Motor neuron (in vitro differentiated cells): ENCODE measurements at regions not wholly inside any gene's neighbourhood (a gene's known extent, or its start where the extent isn't known, plus 50 kb on each side); places are given as distances from the start of the nearest gene placed in this dataset.
"Not testable (repeated sequence)": the region's sequence is repeated elsewhere in the genome, so short reads cannot be mapped to it uniquely, and the experiment has no call there.

Experiments
- ATAC-seq, 8 experiments: fragments of 200-7000 bp; cut with Tn5 transposase; replicated peaks in 6 of 8; 2 replicates each; pipeline ENCODE4 v1.8.0; 2021; ENCODE audit warnings: mild to moderate bottlenecking in 8 of 8, moderate library complexity in 8 of 8
- H3K27ac ChIP-seq, 2 donors: fragments of 250-450 bp; sonication (Bioruptor Pico); 2 replicates each; pipeline ENCODE4 v1.9.0; 2021; ENCODE audit warnings: antibody characterized with exemption in 2 of 2, mild to moderate bottlenecking in 2 of 2, moderate library complexity in 1 of 2
- H3K4me1 ChIP-seq, 2 donors: fragments of 250-450 bp; sonication (Bioruptor Pico); replicated peaks in 1 of 2; 2 replicates each; pipeline ENCODE4 v1.6.1; 2021; ENCODE audit warnings: antibody characterized with exemption in 2 of 2, mild to moderate bottlenecking in 2 of 2, moderate library complexity in 1 of 2
- H3K4me3 ChIP-seq, 5 donors: fragments of 250-450 bp; sonication (Bioruptor Pico); 2 replicates each; pipeline ENCODE4 v1.9.0; 2021; ENCODE audit warnings: antibody characterized with exemption in 5 of 5, mild to moderate bottlenecking in 5 of 5, moderate library complexity in 4 of 5
- WGBS, 10 experiments: fragments of 450-650 bp; shearing (Covaris generic); methylation state at CpG; one replicate each; pipeline ENCODE4 v1.0.0; 2022; 5-methylcytosine and 5-hydroxymethylcytosine counted together
- in situ Hi-C, 9 experiments: fragments of 400-800 bp; cut with MboI; loops; one replicate each; pipeline ENCODE4 v1.15.0; 2021; ENCODE audit warnings: low sequenced_read_pairs in 9 of 9, low pct_unique_long_range_greater_than_20kb in 2 of 9; ENCODE audit not compliant: unreplicated experiment in 9 of 9

DNA sequence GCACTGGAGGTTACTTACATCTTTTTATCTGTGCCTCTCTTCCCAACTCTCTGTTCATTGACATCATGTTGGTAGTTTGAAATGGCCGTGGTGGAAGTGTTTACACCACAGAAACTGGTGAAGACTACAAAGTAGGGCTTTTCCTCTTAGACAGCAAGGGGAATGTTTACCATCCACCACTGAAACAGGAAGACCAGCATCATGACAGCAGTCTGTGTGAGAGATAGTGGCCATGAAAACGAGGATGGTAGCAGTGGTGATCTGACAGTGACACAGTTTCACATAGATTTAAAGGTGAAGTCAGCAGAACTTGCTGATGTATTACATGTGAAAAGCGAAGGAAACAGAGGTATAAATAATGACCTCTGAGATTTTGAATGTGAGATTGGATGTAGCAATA is 115.7 kb downstream of the CCDC71L start:
- Histone ChIP-seq H3K4me3 (no peak overlapping the region), H3K4me1 (peaks cover 2 to 6% of the 10 kb centered on the region in 2 donors), H3K27ac (no peak overlapping the region)
- WGBS, 10 experiments: 20 to 100% (median 74%) methylated on average over 1 to 3 of the region's 3 CpGs; no CpG with 5 or more reads in 2 of the 10 experiments
- in situ Hi-C loops: no loop called here
- no peak for ATAC-seq

DNA sequence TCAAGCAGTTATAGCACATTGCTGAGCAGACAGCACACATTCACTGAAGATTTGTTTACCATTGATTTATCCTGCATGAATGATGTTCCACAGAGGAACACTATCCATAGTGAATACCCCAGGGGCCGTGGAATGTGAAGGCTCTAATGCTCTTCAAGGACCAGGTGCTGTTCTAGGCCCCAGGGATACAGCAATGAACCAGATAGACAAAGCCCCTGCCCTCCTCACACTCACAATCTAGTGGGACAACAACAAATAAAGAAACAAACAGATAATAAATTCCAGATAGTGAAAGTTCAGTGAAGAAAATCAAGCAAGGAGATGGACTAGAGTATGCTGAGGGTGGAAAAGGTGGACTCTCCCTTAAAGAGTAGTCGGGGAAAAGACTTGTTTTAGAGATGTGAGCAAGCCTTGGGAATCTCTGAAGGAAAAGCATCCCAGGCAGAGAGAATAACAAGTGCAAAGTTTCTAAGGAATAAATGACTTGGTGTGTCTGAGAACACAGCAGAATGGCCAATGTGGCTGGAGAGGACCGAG is 117.7 kb downstream of the CCDC71L start:
- no peak overlapping the region for H3K27ac ChIP-seq
- in situ Hi-C loops: no loop called here
- ATAC-seq: peak in 2 of 8 experiments; percentile 26 to 48
- peaks cover 2 to 6% of the 10 kb centered on the region in 2 donors for H3K4me1 ChIP-seq
- WGBS, 10 experiments: 25 to 100% (median 78%) methylated on average over 1 to 3 of the region's 3 CpGs; no CpG with 5 or more reads in 3 of the 10 experiments
- H3K4me3 ChIP-seq: no peak overlapping the region

DNA sequence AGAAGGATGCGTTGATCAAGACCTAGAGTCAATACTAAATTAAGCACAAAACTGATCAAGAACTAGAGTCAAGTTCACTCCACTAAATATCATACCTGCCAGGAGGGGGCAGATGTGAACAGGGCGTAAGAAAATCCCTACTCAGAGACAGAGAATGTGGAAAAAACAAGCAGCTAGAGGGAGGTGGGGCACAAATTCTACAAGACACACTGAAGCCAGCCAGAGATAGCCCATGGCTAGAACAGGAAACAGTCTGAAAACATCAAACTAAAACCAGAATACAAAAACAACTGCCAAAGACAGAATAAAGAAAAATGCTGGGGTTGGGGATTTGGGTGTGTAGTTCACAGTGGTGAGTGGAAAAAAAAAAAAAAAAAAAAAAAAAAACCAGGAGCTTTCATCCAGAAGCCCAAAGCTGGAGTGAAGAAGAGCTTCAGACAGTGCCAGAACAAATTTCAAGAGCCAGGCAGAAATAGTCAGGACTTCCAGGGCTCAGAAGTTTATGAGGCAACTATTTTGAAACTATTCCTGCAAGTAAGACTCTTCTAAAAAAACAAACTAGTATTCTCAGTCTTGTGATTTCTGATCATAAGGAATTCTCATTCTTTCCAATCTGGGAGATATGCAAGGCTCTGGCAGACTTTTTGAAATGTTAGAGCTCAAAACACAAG is 118.3 kb downstream of the CCDC71L start:
- H3K27ac ChIP-seq: no peak overlapping the region
- 0 to 65% (median 57%) methylated on average over 1 to 2 of the region's 2 CpGs; no CpG with 5 or more reads in 1 of the 10 experiments for WGBS, 10 experiments
- in situ Hi-C loops: no loop called here
- H3K4me3 ChIP-seq: no peak overlapping the region
- peak in 5 of 8 experiments; percentile 44 to 98 (median 93) for ATAC-seq
- peaks cover 2 to 6% of the 10 kb centered on the region in 2 donors for H3K4me1 ChIP-seq

DNA sequence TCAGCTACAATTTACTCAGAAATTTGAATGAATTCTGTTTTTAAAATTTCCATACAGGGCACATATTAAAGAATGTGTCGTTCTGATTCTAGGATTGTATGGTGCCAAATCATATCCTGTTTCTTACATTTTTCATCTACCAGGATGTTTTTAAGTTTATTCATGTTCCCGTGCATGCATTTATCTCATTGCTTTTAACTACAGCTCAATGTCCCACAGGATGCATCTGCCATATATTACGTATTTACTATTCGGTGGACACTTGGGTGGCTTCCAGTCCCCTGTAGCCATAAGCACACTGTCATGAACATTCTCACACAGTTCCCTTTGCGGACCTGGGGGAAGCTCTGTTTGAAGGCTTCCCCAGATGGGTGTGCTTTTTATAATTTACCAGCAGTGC is 122.3 kb downstream of the CCDC71L start:
- Histone ChIP-seq H3K27ac (no peak overlapping the region), H3K4me1 (peaks cover 6 to 20% of the 10 kb centered on the region in 2 donors), H3K4me3 (no peak overlapping the region)
- WGBS, 10 experiments: 29 to 91% (median 59%) methylated on average over 1 to 5 of the region's 5 CpGs; no CpG with 5 or more reads in 2 of the 10 experiments
- no peak for ATAC-seq
- in situ Hi-C loops: no loop called here

DNA sequence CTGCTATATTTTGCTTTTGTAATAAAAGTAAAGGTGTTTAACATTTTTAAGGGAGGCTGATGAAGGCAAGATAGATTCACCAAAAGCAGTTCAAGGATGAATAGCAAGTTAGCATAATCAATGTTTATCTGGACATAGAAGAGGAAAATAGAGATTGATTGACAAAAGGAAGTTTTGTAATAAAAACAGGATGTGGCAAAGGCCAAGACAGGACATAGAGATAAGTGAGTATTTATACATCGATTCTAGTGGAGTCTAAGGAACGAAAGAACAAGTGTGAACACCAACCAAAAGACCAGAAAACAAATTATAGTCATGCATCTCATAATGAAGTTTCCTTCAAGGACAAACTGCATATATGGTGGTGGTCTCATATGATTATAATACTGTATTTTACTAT is 123.8 kb downstream of the CCDC71L start:
- Histone ChIP-seq H3K4me3 (no peak overlapping the region), H3K4me1 (peaks cover 6 to 20% of the 10 kb centered on the region in 2 donors), H3K27ac (no peak overlapping the region)
- ATAC-seq: no peak
- in situ Hi-C loops: no loop called here
- WGBS, 10 experiments: 65 to 100% (median 85%) methylated on average over 2 of the region's 2 CpGs

DNA sequence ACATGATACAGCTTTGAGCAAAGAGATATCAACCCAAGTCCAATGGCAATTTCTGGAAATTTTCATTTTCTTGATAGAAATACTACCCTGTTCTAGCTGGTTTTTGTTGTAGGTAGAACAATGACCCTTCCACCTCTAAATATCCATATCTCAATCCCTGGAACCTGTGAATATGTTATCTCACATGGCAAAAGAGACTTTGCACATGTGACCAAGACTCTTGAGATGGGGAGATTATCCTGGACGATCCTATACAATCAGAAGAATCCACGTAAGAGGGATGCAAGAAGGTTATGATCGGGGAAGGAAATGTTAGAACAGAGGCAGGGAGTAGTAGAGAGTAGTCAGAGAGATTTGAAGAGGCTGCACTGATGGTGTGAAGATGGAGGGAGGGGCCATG is 124.9 kb downstream of the CCDC71L start:
- in situ Hi-C loops: no loop called here
- Histone ChIP-seq H3K4me1 (peaks cover 0 to 18% of the 10 kb centered on the region in 2 donors), H3K4me3 (no peak overlapping the region), H3K27ac (no peak overlapping the region)
- no peak for ATAC-seq
- WGBS, 10 experiments: 43 to 100% (median 92%) methylated on average over 1 to 3 of the region's 3 CpGs; no CpG with 5 or more reads in 2 of the 10 experiments

DNA sequence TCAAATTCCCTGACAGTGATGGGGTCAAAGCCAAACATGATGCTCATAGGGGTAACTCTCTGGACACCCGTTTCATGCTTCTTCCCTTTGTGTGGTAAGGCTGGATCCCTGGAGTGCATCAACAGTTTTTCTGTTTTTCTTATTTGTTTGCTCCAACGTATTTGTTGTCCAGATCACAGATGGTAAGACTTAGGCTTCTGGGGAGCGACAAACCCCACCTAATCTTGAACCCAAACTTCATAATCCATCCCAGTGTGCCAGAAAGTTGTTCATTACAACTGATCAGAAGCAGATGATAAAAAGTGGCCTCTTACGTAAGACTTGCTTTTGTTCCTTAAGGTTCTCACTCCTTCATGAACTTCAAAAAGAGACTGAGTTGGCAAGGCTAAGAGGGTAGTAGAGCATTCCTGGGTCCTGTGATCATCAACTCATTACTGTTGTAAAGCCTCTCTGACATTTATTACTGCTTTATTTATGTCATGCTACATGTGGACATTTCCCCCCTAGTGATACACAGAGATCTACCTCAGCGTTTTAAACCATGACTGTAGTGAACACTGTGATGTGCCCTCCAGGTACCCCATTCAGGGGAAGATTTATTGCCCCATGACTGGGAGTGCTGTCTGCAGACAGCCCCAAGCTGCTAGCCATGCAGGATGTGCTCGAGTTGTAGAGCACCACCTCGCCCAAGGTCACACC is 125.6 kb downstream of the CCDC71L start:
- H3K27ac ChIP-seq: no peak overlapping the region
- H3K4me3 ChIP-seq: no peak overlapping the region
- 0 to 100% (median 69%) methylated on average over 1 to 7 of the region's 7 CpGs; no CpG with 5 or more reads in 1 of the 10 experiments for WGBS, 10 experiments
- H3K4me1 ChIP-seq: peaks cover 0 to 17% of the 10 kb centered on the region in 2 donors
- in situ Hi-C loops: no loop called here
- no peak for ATAC-seq

DNA sequence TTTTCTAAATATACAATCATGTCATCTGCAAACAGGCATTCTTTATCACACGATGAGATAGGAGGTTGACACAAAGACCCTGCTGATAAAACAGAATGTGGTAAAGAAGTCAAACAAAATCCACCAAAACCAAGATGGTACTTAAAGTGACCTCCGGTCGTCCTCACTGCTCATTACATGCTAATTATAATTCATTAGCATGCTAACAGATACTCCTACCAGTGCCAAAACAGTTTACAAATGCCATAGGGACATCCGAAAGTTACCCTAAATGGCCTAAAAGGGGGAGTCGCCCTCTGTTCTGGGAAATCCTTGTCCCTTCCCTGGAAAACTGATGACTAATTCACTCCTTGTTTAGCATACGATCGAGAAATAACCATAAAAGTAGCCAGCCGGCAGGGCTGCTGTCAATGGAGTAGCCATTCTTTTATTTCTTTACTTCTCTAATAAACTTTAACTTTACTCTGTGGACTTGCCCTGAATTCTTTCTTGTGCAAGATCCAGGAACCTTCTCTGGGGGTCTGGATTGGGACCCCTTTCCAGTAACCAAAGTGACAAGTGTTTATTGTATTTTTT is 126.6 kb downstream of the CCDC71L start:
- Histone ChIP-seq H3K4me1 (peaks cover 0 to 17% of the 10 kb centered on the region in 2 donors), H3K4me3 (no peak overlapping the region), H3K27ac (peak overlapping the region in 1 of 2 donors; percentile 40)
- peak in 6 of 8 experiments; percentile 31 to 96 (median 70) for ATAC-seq
- 14 to 79% (median 30%) methylated on average over 1 to 8 of the region's 8 CpGs; no CpG with 5 or more reads in 1 of the 10 experiments for WGBS, 10 experiments
- in situ Hi-C loops: no loop called here

DNA sequence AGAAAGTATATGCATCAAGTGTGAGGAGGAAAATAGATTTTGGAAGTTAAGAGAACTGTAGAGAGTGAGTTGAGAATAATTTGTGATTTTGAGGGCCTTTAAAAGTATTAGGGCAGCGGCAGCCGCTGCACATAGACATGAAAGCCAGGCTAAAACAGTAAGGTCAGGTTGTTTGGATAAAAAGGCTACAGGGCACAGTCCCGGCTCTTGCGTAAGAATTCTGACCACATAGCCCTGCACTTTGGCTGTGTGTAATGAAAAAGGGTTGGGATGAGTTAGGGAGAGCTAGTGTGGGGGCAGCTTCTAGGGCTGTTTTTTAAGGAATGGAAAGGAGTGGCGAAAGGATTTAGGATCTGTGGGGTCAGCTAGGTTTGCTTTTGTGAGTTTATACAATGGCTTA is 130.8 kb downstream of the CCDC71L start:
- H3K27ac ChIP-seq, ATAC-seq, in situ Hi-C loops, H3K4me3 ChIP-seq: not testable (repeated sequence)
- H3K4me1 ChIP-seq: peaks cover 0 to 14% of the 10 kb centered on the region in 2 donors
- 76 to 100% (median 91%) methylated on average over 3 to 5 of the region's 5 CpGs; no CpG with 5 or more reads in 1 of the 10 experiments for WGBS, 10 experiments

DNA sequence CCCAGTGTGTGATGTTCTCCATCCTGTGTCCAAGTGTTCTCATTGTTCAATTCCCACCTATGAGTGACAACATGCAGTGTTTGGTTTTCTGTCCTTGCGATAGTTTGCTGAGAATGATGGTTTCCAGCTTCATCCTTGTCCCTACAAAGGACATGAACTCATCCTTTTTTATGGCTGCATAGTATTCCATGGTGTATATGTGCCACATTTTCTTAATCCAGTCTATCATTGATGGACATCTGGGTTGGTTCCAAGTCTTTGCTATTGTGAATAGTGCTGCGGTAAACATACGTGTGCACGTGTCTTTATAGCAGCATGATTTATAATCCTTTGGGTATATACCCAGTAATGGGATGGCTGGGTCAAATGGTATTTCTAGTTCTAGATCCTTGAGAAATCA is 134.3 kb downstream of the CCDC71L start:
- no CpG with 5 or more reads among the region's 4 CpGs for whole genome bisulfite sequencing, 10 experiments
- ATAC-seq, H3K4me3 ChIP-seq, H3K4me1 ChIP-seq, in situ Hi-C loops, H3K27ac ChIP-seq: not testable (repeated sequence)

DNA sequence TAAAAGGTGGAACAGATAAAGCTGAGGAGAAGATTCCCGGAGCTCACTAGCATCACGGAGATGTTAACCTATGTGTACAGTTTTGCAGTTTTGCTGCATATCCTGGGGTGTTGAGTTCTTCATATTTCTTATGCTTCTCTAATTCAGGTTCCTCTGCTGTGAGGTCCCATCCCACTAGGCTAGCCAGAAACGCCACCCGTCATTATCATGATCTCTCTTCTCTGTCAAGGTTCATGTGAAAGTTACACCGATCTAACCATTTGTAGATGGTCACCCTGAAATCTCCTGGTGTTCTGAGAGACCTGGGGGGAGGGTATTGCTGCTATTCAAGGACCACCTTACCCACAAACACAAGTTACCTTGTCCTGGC is 136.3 kb downstream of the CCDC71L start:
- no peak for ATAC-seq
- 60 to 100% (median 92%) methylated on average over 1 to 5 of the region's 5 CpGs; no CpG with 5 or more reads in 2 of the 10 experiments for WGBS, 10 experiments
- H3K4me3 ChIP-seq: no peak overlapping the region
- H3K27ac ChIP-seq: no peak overlapping the region
- H3K4me1 ChIP-seq: no peaks in the 10 kb centered on the region
- in situ Hi-C loops: no loop called here

DNA sequence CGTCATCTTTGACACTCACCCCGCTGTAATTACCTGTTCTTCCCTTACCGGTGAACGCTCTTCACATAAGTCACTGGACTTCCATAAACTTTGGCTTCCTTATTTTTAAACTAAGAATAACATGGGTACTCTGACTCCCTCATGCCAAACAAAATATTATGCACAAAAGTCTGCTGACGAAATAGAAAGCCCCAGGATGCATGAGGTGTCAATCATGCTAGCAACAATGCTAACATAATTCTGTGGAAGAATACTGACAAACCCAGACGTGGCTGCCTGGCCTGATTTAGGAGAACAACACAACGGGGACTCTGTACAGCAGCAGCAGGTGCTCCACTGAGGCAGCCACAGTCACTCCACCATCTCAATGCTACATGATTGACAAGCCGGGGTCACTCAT is 137.5 kb downstream of the CCDC71L start:
- H3K4me3 ChIP-seq: no peak overlapping the region
- H3K4me1 ChIP-seq: no peaks in the 10 kb centered on the region
- ATAC-seq: no peak
- no peak overlapping the region for H3K27ac ChIP-seq
- in situ Hi-C loops: no loop called here
- 73 to 88% (median 83%) methylated on average over 1 to 5 of the region's 8 CpGs; no CpG with 5 or more reads in 2 of the 10 experiments for WGBS, 10 experiments

DNA sequence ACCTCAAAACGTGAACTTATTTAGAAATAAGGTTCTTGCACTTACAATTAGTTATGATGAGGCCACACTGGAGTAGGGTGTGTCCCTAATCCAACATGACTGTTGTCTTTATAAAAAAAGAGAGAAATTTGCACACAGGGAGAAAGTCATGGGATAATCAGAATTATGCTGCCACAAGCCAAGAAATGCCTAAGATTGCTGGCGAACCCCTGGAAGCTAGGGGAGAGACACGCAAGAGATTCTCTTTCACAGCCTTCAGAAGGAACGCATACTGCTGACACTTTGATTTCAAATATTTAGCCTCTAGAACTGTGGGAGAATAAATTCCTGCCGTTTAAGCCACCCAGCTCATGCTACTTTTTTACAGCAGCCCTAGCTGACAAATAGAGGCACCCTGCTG is 138.3 kb downstream of the CCDC71L start:
- in situ Hi-C loops: no loop called here
- WGBS, 10 experiments: 0 to 100% (median 64%) methylated on average over 2 to 5 of the region's 5 CpGs; no CpG with 5 or more reads in 2 of the 10 experiments
- H3K4me3 ChIP-seq: no peak overlapping the region

More for the DNA sequence above, 138.3 kb downstream of the CCDC71L start:
- Histone ChIP-seq H3K4me1 (no peaks in the 10 kb centered on the region), H3K27ac (no peak overlapping the region)
- ATAC-seq: peak in 2 of 8 experiments; percentile 85 to 86
